ENCODE measurements at regions not wholly inside any gene's neighbourhood (a gene's known extent, or its start where the extent isn't known, plus 50 kb on each side); places are given as distances from the start of the nearest gene placed in this dataset.

GRCh38 chr11:80379620-80380278, 938.9 kb upstream of the TENM4 start:
- no TSS peak for BruUV-seq (replicated peaks)
- Histone ChIP-seq H2AFZ (ENCODE audit: low read length) (no peak overlapping the region), H3K9me3 (ENCODE audit: low read length) (no peaks in the 10 kb centered on the region), H3K4me3 (ENCODE audit: low read depth, low read length, poor library complexity, severe bottlenecking) (no peak overlapping the region), H3K36me3 (ENCODE audit: insufficient read depth, low read length) (no peaks in the 10 kb centered on the region), H3K9me2 (ENCODE audit: insufficient read depth, low read length) (no peaks in the 10 kb centered on the region), H3K79me2 (ENCODE audit: insufficient read depth, low read depth, low read length) (no peaks in the 10 kb centered on the region), H3K4me2 (ENCODE audit: low read length) (no peak overlapping the region), H3K27ac (ENCODE audit: low read depth, low read length, poor library complexity, severe bottlenecking) (no peak overlapping the region), H3K4me1 (ENCODE audit: insufficient read depth, low read length, poor library complexity, severe bottlenecking) (no peaks in the 10 kb centered on the region), H4K20me1 (ENCODE audit: insufficient read depth, low read length) (no peaks in the 10 kb centered on the region)
- no peak for DNase-seq (ENCODE audit: low spot score)
- ChIA-PET POLR2A (no interaction called here), CTCF (ENCODE audit: unreplicated experiment) (no interaction called here)
- TF ChIP-seq CTCF (conservative IDR thresholded peaks at IDR 0.05; ENCODE audit: low read length) (no peak), EZH2phosphoT487 (IDR thresholded peaks at IDR 0.05; ENCODE audit: borderline replicate concordance, low read depth, low read length) (no peak)
- intact Hi-C loops (cut with micrococcal nuclease; ENCODE audit: unreplicated experiment): no loop called here

- no peaks in the 10 kb centered on the region for H3K9me2 ChIP-seq (ENCODE audit: insufficient read depth, low read length)
- POLR2A ChIA-PET: no interaction called here
- CTCF ChIA-PET (ENCODE audit: unreplicated experiment): no interaction called here
- no peak overlapping the region for H3K27ac ChIP-seq (ENCODE audit: low read depth, low read length, poor library complexity, severe bottlenecking)
- H3K9me3 ChIP-seq (ENCODE audit: low read length): no peaks in the 10 kb centered on the region
- no peak overlapping the region for H2AFZ ChIP-seq (ENCODE audit: low read length)
- H3K36me3 ChIP-seq (ENCODE audit: insufficient read depth, low read length): no peaks in the 10 kb centered on the region
- intact Hi-C loops (cut with micrococcal nuclease; ENCODE audit: unreplicated experiment): no loop called here
- H3K4me3 ChIP-seq (ENCODE audit: low read depth, low read length, poor library complexity, severe bottlenecking): no peak overlapping the region
- H3K4me1 ChIP-seq (ENCODE audit: insufficient read depth, low read length, poor library complexity, severe bottlenecking): no peaks in the 10 kb centered on the region
- TF ChIP-seq EZH2phosphoT487 (IDR thresholded peaks at IDR 0.05; ENCODE audit: borderline replicate concordance, low read depth, low read length) (no peak), CTCF (conservative IDR thresholded peaks at IDR 0.05; ENCODE audit: low read length) (no peak)
- H4K20me1 ChIP-seq (ENCODE audit: insufficient read depth, low read length): no peaks in the 10 kb centered on the region
- no peaks in the 10 kb centered on the region for H3K79me2 ChIP-seq (ENCODE audit: insufficient read depth, low read depth, low read length)
- no peak for DNase-seq (ENCODE audit: low spot score)
- no peak overlapping the region for H3K4me2 ChIP-seq (ENCODE audit: low read length)
- no TSS peak for BruUV-seq (replicated peaks)
Measured at GRCh38 chr11:80371931-80372330, 931.1 kb upstream of the TENM4 start.

GRCh38 chr11:80365980-80366379, 925.1 kb upstream of the TENM4 start:
- BruUV-seq (replicated peaks): no TSS peak
- Histone ChIP-seq H3K4me2 (ENCODE audit: low read length) (no peak overlapping the region), H3K4me3 (ENCODE audit: low read depth, low read length, poor library complexity, severe bottlenecking) (no peak overlapping the region), H2AFZ (ENCODE audit: low read length) (no peak overlapping the region), H3K9me2 (ENCODE audit: insufficient read depth, low read length) (no peaks in the 10 kb centered on the region), H3K36me3 (ENCODE audit: insufficient read depth, low read length) (no peaks in the 10 kb centered on the region), H3K27ac (ENCODE audit: low read depth, low read length, poor library complexity, severe bottlenecking) (no peak overlapping the region), H4K20me1 (ENCODE audit: insufficient read depth, low read length) (no peaks in the 10 kb centered on the region), H3K9me3 (ENCODE audit: low read length) (no peaks in the 10 kb centered on the region), H3K79me2 (ENCODE audit: insufficient read depth, low read depth, low read length) (no peaks in the 10 kb centered on the region), H3K4me1 (ENCODE audit: insufficient read depth, low read length, poor library complexity, severe bottlenecking) (no peaks in the 10 kb centered on the region)
- CTCF ChIA-PET (ENCODE audit: unreplicated experiment): no interaction called here
- TF ChIP-seq CTCF (conservative IDR thresholded peaks at IDR 0.05; ENCODE audit: low read length): no peak
- TF ChIP-seq EZH2phosphoT487 (IDR thresholded peaks at IDR 0.05; ENCODE audit: borderline replicate concordance, low read depth, low read length): no peak
- no peak for DNase-seq (ENCODE audit: low spot score)
- POLR2A ChIA-PET: no interaction called here
- intact Hi-C loops (cut with micrococcal nuclease; ENCODE audit: unreplicated experiment): no loop called here
